GM18511 (cell line): ENCODE measurements at regions not wholly inside any gene's neighbourhood (a gene's known extent, or its start where the extent isn't known, plus 50 kb on each side); places are given as distances from the start of the nearest gene placed in this dataset.

Experiments
- ATAC-seq: cut with Tn5 transposase; IDR thresholded peaks from one replicate; pipeline ENCODE4 v1.9.1; 2021; ENCODE audit warnings: mild to moderate bottlenecking, moderate library complexity; ENCODE audit not compliant: unreplicated experiment

- no peak for ATAC-seq
Measured at GRCh38 chr12:17810399-17810798, 279.6 kb downstream of the RERGL start.

GRCh38 chr12:17809206-17809605 is 280.8 kb downstream of the RERGL start:
- no peak for ATAC-seq

- no peak for ATAC-seq
Measured at GRCh38 chr12:17802657-17803641, 287.0 kb downstream of the RERGL start.

GRCh38 chr12:17793854-17794253 is 296.1 kb downstream of the RERGL start:
- ATAC-seq: no peak

DNA sequence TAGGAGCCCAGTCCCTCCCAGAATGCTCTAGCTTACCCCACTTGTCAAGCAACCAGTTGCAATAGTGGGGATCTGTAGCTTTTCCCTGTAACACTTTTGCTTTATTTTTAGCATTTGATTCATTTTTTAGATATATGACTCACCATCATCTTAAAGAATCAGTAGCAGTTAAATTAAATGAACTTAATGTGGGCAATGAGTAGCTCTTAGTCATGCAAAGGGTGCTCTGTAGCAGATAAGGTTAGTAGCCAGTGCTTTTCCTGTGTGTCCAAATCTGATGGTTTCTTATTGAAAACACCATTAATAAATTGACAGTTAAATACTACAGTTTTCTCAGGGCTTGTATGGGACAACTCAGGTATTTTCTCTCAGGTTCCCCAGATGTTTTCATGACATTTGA is 311.8 kb downstream of the RERGL start:
- ATAC-seq: no peak

DNA sequence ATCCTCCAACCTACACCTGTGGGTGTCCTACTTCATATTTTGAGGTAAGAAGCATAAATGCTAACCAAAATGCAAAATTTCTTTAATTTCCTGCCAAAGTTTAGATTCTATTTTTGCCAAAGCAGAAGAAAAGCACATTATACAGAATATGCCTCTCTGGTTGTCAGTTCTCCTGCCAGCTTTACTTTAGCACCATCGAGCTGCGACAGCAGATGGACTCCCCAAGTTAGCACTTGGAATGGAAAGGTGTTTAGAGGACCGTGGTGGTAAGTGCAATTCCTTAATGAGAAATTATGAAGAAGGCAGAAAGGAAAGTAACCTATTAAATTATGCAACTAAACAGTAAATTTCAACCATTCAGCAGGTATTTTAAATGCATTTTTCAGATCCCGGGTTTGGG is 326.6 kb downstream of the RERGL start:
- no peak for ATAC-seq

DNA sequence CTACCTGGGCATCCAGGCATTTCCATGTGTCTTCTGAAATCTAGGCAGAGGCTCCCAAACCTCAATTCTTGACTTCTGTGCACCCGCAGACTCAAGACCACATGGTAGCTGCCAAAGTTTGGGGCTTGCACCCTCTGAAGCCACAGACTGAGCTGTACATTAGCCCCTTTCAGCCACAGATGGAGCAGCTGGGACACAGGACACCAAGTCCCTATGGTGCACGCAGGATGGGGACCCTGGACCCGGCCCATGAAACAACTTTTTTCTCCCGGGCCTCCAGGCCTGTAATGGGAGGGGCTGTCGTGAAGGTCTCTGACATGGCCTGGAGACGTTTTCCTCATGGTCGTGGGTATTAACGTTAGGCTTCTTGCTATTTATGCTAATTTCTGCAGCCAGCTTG is 330.0 kb downstream of the RERGL start:
- ATAC-seq: no peak
